Activated CD8-positive, alpha-beta T cell treated with anti-CD3 and anti-CD28 coated beads, Interleukin-2, amount 10 ng/mL, durations not matched to agents 7 days and 5 days (primary cell): ENCODE measurements at regions not wholly inside any gene's neighbourhood (a gene's known extent, or its start where the extent isn't known, plus 50 kb on each side); places are given as distances from the start of the nearest gene placed in this dataset.
"Not testable (repeated sequence)": the region's sequence is repeated elsewhere in the genome, so short reads cannot be mapped to it uniquely, and the experiment has no call there.

Experiments used
- ATAC-seq: fragments of 150-1000 bp; cut with Tn5 transposase; one replicate; pipeline ENCODE4 v1.10.0; 2021; ENCODE audit warnings: moderate library complexity
- CTCF ChIA-PET: fragments of 350-600 bp; sonication (Branson Sonifier 250); formaldehyde crosslinking; loops from one replicate; lab custom pipeline; 2021; ENCODE audit warnings: antibody characterized with exemption; lab: Charles Lee
- POLR2A ChIA-PET: fragments of 350-600 bp; sonication (Branson Sonifier 250); formaldehyde crosslinking; loops from one replicate; lab custom pipeline; 2021; ENCODE audit warnings: antibody characterized with exemption; lab: Charles Lee
- DNase-seq: peaks from one replicate; pipeline ENCODE4 v3.0.0-alpha.2; 2020
- H3K27ac Mint-ChIP-seq: one replicate; pipeline ENCODE4 v1.8.0; 2021; ENCODE audit warnings: mild to moderate bottlenecking, mixed read lengths
- H3K27me3 Mint-ChIP-seq: one replicate; pipeline ENCODE4 v1.8.0; 2021; ENCODE audit warnings: low read depth, mixed read lengths
- H3K36me3 Mint-ChIP-seq: one replicate; pipeline ENCODE4 v1.8.0; 2021; ENCODE audit warnings: low read depth, mixed read lengths
- H3K4me1 Mint-ChIP-seq: one replicate; pipeline ENCODE4 v1.8.0; 2021; ENCODE audit warnings: low read depth, mixed read lengths
- H3K4me3 Mint-ChIP-seq: one replicate; pipeline ENCODE4 v1.8.0; 2021; ENCODE audit warnings: mild to moderate bottlenecking, mixed read lengths
- H3K9me3 Mint-ChIP-seq: one replicate; pipeline ENCODE4 v1.8.0; 2022; ENCODE audit warnings: mixed read lengths; ENCODE audit not compliant: insufficient read depth

GRCh38 chr5:50343715-50344114, 97.4 kb downstream of the EMB start:
- CTCF ChIA-PET = no interaction called here

GRCh38 chr5:50340757-50341156, 100.3 kb downstream of the EMB start:
- H3K36me3 Mint-ChIP-seq = no peaks in the 10 kb centered on the region
- H3K9me3 Mint-ChIP-seq = no peaks in the 10 kb centered on the region

More at GRCh38 chr5:50343715-50344114, 97.4 kb downstream of the EMB start:
- Mint-ChIP-seq H3K36me3 (no peaks in the 10 kb centered on the region), H3K4me3 (no peak overlapping the region), H3K4me1 (no peaks in the 10 kb centered on the region), H3K9me3 (no peaks in the 10 kb centered on the region), H3K27me3 (no peaks in the 10 kb centered on the region), H3K27ac (no peak overlapping the region)
- POLR2A ChIA-PET = no interaction called here
- DNase-seq = no peak
- ATAC-seq = no peak

GRCh38 chr5:50330633-50331032, 110.5 kb downstream of the EMB start:
- DNase-seq, CTCF ChIA-PET, H3K9me3 Mint-ChIP-seq, H3K27me3 Mint-ChIP-seq, ATAC-seq, H3K4me3 Mint-ChIP-seq, H3K27ac Mint-ChIP-seq: not testable (repeated sequence)
- POLR2A ChIA-PET = interaction anchor here (0.5 kb wide), 1 partner anchor 346 kb away, joined by 3 read pairs; no protein-coding TSS in a partner anchor
- Mint-ChIP-seq H3K36me3 (peaks cover 10% of the 10 kb centered on the region), H3K4me1 (peaks cover 18% of the 10 kb centered on the region)

More at GRCh38 chr5:50340757-50341156, 100.3 kb downstream of the EMB start:
- H3K4me3 Mint-ChIP-seq = no peak overlapping the region
- H3K27ac Mint-ChIP-seq = no peak overlapping the region
- no peaks in the 10 kb centered on the region for H3K27me3 Mint-ChIP-seq
- no peak for ATAC-seq
- no peaks in the 10 kb centered on the region for H3K4me1 Mint-ChIP-seq
- DNase-seq = no peak
- CTCF ChIA-PET = no interaction called here
- POLR2A ChIA-PET = no interaction called here

- DNase-seq = no peak
- no peak overlapping the region for H3K4me3 Mint-ChIP-seq
- ChIA-PET POLR2A (no interaction called here), CTCF (interaction anchor here (0.5 to 1.6 kb wide), 2 partner anchors 9 to 423 kb away, joined by 3 to 4 read pairs; no protein-coding TSS in a partner anchor)
- H3K9me3 Mint-ChIP-seq = peaks cover 9% of the 10 kb centered on the region
- H3K27me3 Mint-ChIP-seq = no peaks in the 10 kb centered on the region
- peaks cover 7% of the 10 kb centered on the region for H3K36me3 Mint-ChIP-seq
- no peak for ATAC-seq
- H3K27ac Mint-ChIP-seq = no peak overlapping the region
- H3K4me1 Mint-ChIP-seq = peaks cover 18% of the 10 kb centered on the region
These were observed 112.8 kb downstream of the EMB start for GRCh38 chr5:50328193-50328729.

- H3K4me3 Mint-ChIP-seq = no peak overlapping the region
- ChIA-PET POLR2A (no interaction called here), CTCF (no interaction called here)
- no peaks in the 10 kb centered on the region for H3K27me3 Mint-ChIP-seq
- ATAC-seq (no peak), DNase-seq (peak; percentile 23)
- H3K36me3 Mint-ChIP-seq = peaks cover 7% of the 10 kb centered on the region
- peaks cover 9% of the 10 kb centered on the region for H3K9me3 Mint-ChIP-seq
- H3K27ac Mint-ChIP-seq = no peak overlapping the region
- peaks cover 14% of the 10 kb centered on the region for H3K4me1 Mint-ChIP-seq
These were observed 115.8 kb downstream of the EMB start for GRCh38 chr5:50325237-50325832.

GRCh38 chr5:50320131-50320749, 120.8 kb downstream of the EMB start:
- Mint-ChIP-seq H3K27me3 (no peaks in the 10 kb centered on the region), H3K4me1 (no peaks in the 10 kb centered on the region), H3K36me3 (no peaks in the 10 kb centered on the region), H3K9me3 (no peaks in the 10 kb centered on the region), H3K4me3 (no peak overlapping the region), H3K27ac (no peak overlapping the region)
- ChIA-PET POLR2A (no interaction called here), CTCF (interaction anchor here (1.3 kb wide), 1 partner anchor 8 kb away, joined by 4 read pairs; no protein-coding TSS in a partner anchor)
- ATAC-seq (no peak), DNase-seq (no peak)

- H3K9me3 Mint-ChIP-seq = no peaks in the 10 kb centered on the region
- DNase-seq (no peak), ATAC-seq (no peak)
- no peaks in the 10 kb centered on the region for H3K4me1 Mint-ChIP-seq
- no peaks in the 10 kb centered on the region for H3K36me3 Mint-ChIP-seq
- ChIA-PET CTCF (no interaction called here), POLR2A (no interaction called here)
- H3K27me3 Mint-ChIP-seq = no peaks in the 10 kb centered on the region
- no peak overlapping the region for H3K27ac Mint-ChIP-seq
- no peak overlapping the region for H3K4me3 Mint-ChIP-seq
These were observed 122.9 kb downstream of the EMB start for GRCh38 chr5:50318220-50318619.

GRCh38 chr5:50306488-50306887, 134.6 kb downstream of the EMB start:
- H3K4me1 Mint-ChIP-seq, CTCF ChIA-PET, H3K36me3 Mint-ChIP-seq, POLR2A ChIA-PET, H3K27me3 Mint-ChIP-seq, DNase-seq, H3K9me3 Mint-ChIP-seq, H3K4me3 Mint-ChIP-seq, ATAC-seq, H3K27ac Mint-ChIP-seq: not testable (repeated sequence)

GRCh38 chr5:50302815-50303490, 138.1 kb downstream of the EMB start:
- Mint-ChIP-seq H3K27me3 (no peaks in the 10 kb centered on the region), H3K4me1 (no peaks in the 10 kb centered on the region), H3K4me3 (no peak overlapping the region), H3K27ac (no peak overlapping the region), H3K36me3 (peaks cover 3% of the 10 kb centered on the region), H3K9me3 (peaks cover 8% of the 10 kb centered on the region)
- ChIA-PET POLR2A (no interaction called here), CTCF (no interaction called here)
- ATAC-seq (no peak), DNase-seq (no peak)

GRCh38 chr5:50301756-50302155, 139.3 kb downstream of the EMB start:
- DNase-seq (no peak), ATAC-seq (no peak)
- CTCF ChIA-PET = no interaction called here
- H3K27ac Mint-ChIP-seq = no peak overlapping the region
- H3K4me3 Mint-ChIP-seq = no peak overlapping the region
- peaks cover 8% of the 10 kb centered on the region for H3K9me3 Mint-ChIP-seq
- no peaks in the 10 kb centered on the region for H3K27me3 Mint-ChIP-seq
- peaks cover 3% of the 10 kb centered on the region for H3K36me3 Mint-ChIP-seq
- no peaks in the 10 kb centered on the region for H3K4me1 Mint-ChIP-seq
- POLR2A ChIA-PET = no interaction called here

GRCh38 chr5:50300878-50301277, 140.2 kb downstream of the EMB start:
- H3K27ac Mint-ChIP-seq = no peak overlapping the region
- no peak for ATAC-seq
- no peak overlapping the region for H3K4me3 Mint-ChIP-seq
- ChIA-PET POLR2A (no interaction called here), CTCF (no interaction called here)
- H3K4me1 Mint-ChIP-seq = no peaks in the 10 kb centered on the region
- peaks cover 8% of the 10 kb centered on the region for H3K9me3 Mint-ChIP-seq
- H3K36me3 Mint-ChIP-seq = peaks cover 3% of the 10 kb centered on the region
- no peaks in the 10 kb centered on the region for H3K27me3 Mint-ChIP-seq
- DNase-seq = no peak

GRCh38 chr5:50299896-50300295, 141.2 kb downstream of the EMB start:
- ChIA-PET POLR2A (no interaction called here), CTCF (no interaction called here)
- no peak overlapping the region for H3K27ac Mint-ChIP-seq
- H3K4me1 Mint-ChIP-seq = no peaks in the 10 kb centered on the region
- peaks cover 12% of the 10 kb centered on the region for H3K9me3 Mint-ChIP-seq
- DNase-seq = no peak
- H3K27me3 Mint-ChIP-seq = no peaks in the 10 kb centered on the region
- H3K36me3 Mint-ChIP-seq = peaks cover 3% of the 10 kb centered on the region
- no peak overlapping the region for H3K4me3 Mint-ChIP-seq
- ATAC-seq = no peak
